KMS-11 (cell line): ENCODE measurements at regions not wholly inside any gene's neighbourhood (a gene's known extent, or its start where the extent isn't known, plus 50 kb on each side); places are given as distances from the start of the nearest gene placed in this dataset.

Experiments
- H2AFZ ChIP-seq: fragments of 200-600 bp; sonication (generic); 2 replicates; pipeline ENCODE4 v1.6.1; 2016; ENCODE audit warnings: antibody characterized with exemption, mixed run types, low read depth
- H3K27ac ChIP-seq: fragments of 200-600 bp; sonication (generic); 2 replicates; pipeline ENCODE4 v1.6.1; 2016; ENCODE audit warnings: mild to moderate bottlenecking, mixed run types
- H3K27me3 ChIP-seq: fragments of 200-600 bp; sonication (generic); 2 replicates; pipeline ENCODE4 v1.6.1; 2017; ENCODE audit warnings: mild to moderate bottlenecking, low read depth, mixed run types, moderate library complexity; ENCODE audit not compliant: insufficient read depth
- H3K36me3 ChIP-seq: fragments of 200-600 bp; sonication (generic); 2 replicates; pipeline ENCODE4 v1.6.1; 2017; ENCODE audit warnings: mild to moderate bottlenecking, mixed run types; ENCODE audit not compliant: insufficient read depth
- H3K4me1 ChIP-seq: fragments of 200-600 bp; sonication (generic); 2 replicates; pipeline ENCODE4 v1.6.1; 2016; ENCODE audit warnings: mild to moderate bottlenecking, low read depth, mixed run types; ENCODE audit not compliant: poor library complexity, severe bottlenecking
- H3K4me2 ChIP-seq: fragments of 200-600 bp; sonication (generic); 2 replicates; pipeline ENCODE4 v1.7.0; 2016; ENCODE audit warnings: mild to moderate bottlenecking, mixed run types
- H3K4me3 ChIP-seq: fragments of 200-600 bp; sonication (generic); IDR thresholded peaks from 2 replicates; pipeline ENCODE4 v1.6.1; 2017; ENCODE audit warnings: low read depth, low read length, mixed read lengths; ENCODE audit not compliant: insufficient read depth
- H3K79me2 ChIP-seq: fragments of 200-600 bp; sonication (generic); 2 replicates; pipeline ENCODE4 v1.6.1; 2016; ENCODE audit warnings: low read depth, mixed run types; ENCODE audit not compliant: insufficient read depth
- H3K9ac ChIP-seq: fragments of 200-600 bp; sonication (generic); 2 replicates; pipeline ENCODE4 v1.6.1; 2016; ENCODE audit warnings: mild to moderate bottlenecking, mixed run types
- H4K20me1 ChIP-seq: fragments of 200-600 bp; sonication (generic); 2 replicates; pipeline ENCODE4 v1.6.1; 2016; ENCODE audit warnings: mild to moderate bottlenecking, mixed run types; ENCODE audit not compliant: insufficient read depth
- CTCF ChIP-seq: fragments of 200-600 bp; sonication (generic); conservative IDR thresholded peaks from 2 replicates; pipeline ENCODE4 v1.6.1; 2017; ENCODE audit warnings: low read depth, mild to moderate bottlenecking, antibody characterized with exemption, low read length, moderate library complexity, mixed read lengths

- Histone ChIP-seq H2AFZ (no peak overlapping the region), H4K20me1 (no peaks in the 10 kb centered on the region), H3K27ac (no peak overlapping the region), H3K9ac (no peak overlapping the region), H3K36me3 (no peaks in the 10 kb centered on the region), H3K27me3 (no peaks in the 10 kb centered on the region), H3K4me1 (no peaks in the 10 kb centered on the region), H3K4me3 (no peak overlapping the region), H3K4me2 (no peak overlapping the region), H3K79me2 (no peaks in the 10 kb centered on the region)
- TF ChIP-seq CTCF = no peak
These were observed 164.3 kb upstream of the SIX2 start for GRCh38 chr2:45173513-45173912.

- H3K27me3 ChIP-seq = no peaks in the 10 kb centered on the region
- H3K79me2 ChIP-seq = no peaks in the 10 kb centered on the region
- H3K27ac ChIP-seq = no peak overlapping the region
- H3K9ac ChIP-seq = no peak overlapping the region
- H4K20me1 ChIP-seq = no peaks in the 10 kb centered on the region
- peaks cover 3% of the 10 kb centered on the region for H3K4me1 ChIP-seq
- H3K4me3 ChIP-seq = no peak overlapping the region
- no peaks in the 10 kb centered on the region for H3K36me3 ChIP-seq
- no peak overlapping the region for H3K4me2 ChIP-seq
- no peak for TF ChIP-seq CTCF
- H2AFZ ChIP-seq = no peak overlapping the region
These were observed 163.6 kb upstream of the SIX2 start for GRCh38 chr2:45172760-45173392.

GRCh38 chr2:45172142-45172541 lies 162.9 kb upstream of the SIX2 start:
- H3K4me3 ChIP-seq = no peak overlapping the region
- no peak for TF ChIP-seq CTCF
- H3K36me3 ChIP-seq = no peaks in the 10 kb centered on the region
- no peak overlapping the region for H3K27ac ChIP-seq
- H3K79me2 ChIP-seq = no peaks in the 10 kb centered on the region
- no peak overlapping the region for H3K4me2 ChIP-seq
- no peak overlapping the region for H2AFZ ChIP-seq
- peaks cover 4% of the 10 kb centered on the region for H3K4me1 ChIP-seq
- H4K20me1 ChIP-seq = no peaks in the 10 kb centered on the region
- H3K9ac ChIP-seq = no peak overlapping the region
- H3K27me3 ChIP-seq = no peaks in the 10 kb centered on the region

GRCh38 chr2:45171136-45171501 lies 161.9 kb upstream of the SIX2 start:
- no peak overlapping the region for H3K4me3 ChIP-seq
- H3K4me2 ChIP-seq = no peak overlapping the region

More at GRCh38 chr2:45171136-45171501, 161.9 kb upstream of the SIX2 start:
- peaks cover 4% of the 10 kb centered on the region for H3K4me1 ChIP-seq
- no peak for TF ChIP-seq CTCF
- no peaks in the 10 kb centered on the region for H4K20me1 ChIP-seq
- no peaks in the 10 kb centered on the region for H3K36me3 ChIP-seq
- no peak overlapping the region for H2AFZ ChIP-seq
- no peak overlapping the region for H3K9ac ChIP-seq
- H3K27ac ChIP-seq = no peak overlapping the region
- H3K27me3 ChIP-seq = no peaks in the 10 kb centered on the region
- H3K79me2 ChIP-seq = no peaks in the 10 kb centered on the region
